ENCODE measurements at regions not wholly inside any gene's neighbourhood (a gene's known extent, or its start where the extent isn't known, plus 50 kb on each side); places are given as distances from the start of the nearest gene placed in this dataset.

DNA sequence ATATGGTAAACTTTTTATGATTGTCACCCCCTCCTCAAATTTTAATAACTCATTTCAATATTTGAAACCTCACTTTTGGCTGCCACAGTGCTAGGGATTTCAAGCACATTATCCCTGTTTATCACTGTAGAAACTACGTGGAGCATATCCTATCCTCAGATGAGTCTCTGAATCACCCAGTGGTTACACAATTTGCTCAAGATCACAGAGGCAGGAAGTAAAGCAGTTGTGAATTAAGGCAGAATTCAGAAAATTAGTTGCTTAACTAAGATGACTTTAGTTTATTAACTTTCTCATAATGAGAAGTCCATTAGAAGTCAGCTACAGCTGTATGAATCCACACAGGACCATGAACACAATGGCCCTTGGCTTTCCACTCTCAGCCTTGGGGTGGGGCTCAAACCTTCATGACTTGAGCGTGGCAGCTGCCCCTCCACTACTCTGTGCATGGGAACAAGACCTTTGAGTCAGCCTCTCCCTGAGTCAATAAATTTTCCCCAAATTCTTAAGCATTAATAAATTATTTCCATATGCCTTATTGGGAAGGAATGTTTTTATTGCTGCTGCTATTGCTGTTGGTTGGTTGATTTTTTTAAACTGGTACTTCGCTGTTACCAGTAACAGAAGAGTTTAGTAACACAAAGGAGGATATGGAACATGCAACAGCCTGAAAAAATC lies 369.0 kb downstream of the CBLN2 start:
- no peak for DNase-seq

DNA sequence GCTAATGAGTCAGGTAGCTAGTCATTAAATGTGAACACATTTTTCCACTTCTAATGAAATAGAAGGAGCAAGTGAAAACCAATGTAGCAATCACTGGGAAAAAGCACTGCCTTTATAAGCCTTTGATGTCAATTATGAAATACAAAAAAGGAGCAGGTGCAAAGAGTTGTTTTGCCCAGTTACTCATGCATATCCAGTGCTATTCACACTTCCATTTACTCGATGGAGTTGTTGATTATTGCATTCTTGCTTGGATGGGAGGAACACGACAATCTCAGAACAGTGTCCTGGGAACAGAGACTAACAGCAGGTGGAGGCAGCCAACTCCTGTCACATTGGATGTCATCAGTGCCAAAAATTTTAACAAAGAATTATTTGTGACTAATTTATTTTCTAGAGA lies 372.5 kb downstream of the CBLN2 start:
- no peak for DNase-seq

DNA sequence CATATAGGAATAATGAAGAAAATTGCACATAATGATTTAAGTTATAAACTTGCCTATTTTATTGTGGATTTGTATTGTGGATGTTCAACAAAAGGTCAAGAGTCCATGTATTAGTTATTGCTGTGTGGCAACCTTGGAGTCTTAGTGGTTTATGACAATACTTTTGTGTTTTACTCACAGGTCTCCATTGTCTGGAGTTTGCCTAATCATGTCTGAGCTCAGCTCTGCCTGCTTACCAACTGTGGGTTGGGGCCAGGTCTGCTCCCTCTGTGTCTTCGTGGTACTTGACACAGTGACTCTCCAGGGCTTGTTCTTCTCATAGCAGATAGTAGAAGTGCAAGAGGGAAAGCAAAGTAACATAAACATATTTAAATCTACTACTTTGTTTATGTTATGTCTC lies 382.5 kb downstream of the CBLN2 start:
- DNase-seq: no peak

DNA sequence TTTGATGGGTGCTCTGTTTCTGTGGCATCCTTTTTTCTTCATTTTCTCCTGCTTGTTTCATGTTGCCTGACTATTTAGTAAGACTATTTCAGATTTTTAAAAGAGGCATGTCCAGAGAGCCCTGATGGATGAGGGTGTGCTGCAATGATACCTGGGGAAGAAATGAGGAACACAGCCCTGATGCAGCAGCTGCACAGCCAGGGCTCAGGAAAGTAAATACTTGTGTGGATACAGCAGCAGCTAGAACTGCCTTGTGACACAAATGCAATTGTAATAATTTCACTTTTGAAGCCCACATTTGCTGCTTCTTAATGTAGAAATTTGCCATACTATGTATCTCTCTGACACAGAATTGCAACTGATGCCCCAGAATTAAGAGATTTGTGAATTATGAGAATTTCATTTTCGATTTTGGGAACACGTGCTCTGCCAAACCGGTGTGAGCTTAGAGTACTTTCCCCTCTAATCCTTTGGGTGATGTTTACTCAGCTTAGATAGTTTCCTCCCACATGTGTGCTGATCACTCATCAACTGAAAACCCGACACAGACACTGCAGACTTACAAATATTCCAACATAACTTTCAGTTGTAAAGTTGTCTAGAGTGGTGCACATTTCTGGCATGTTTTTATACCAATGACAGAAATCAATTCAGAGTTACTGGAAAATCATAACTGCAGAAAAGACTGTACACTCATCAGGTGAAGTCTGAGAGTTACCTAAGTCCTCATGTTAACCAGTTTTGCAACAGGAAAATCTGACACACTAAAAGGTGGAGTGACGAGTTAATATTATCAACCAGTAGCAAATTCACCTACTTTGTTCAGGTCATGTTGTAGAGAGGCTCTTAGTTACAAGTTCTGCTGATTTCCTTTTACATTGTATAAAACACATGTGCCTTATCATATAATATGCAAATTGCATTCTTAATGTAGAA lies 383.4 kb downstream of the CBLN2 start:
- no peak for DNase-seq

DNA sequence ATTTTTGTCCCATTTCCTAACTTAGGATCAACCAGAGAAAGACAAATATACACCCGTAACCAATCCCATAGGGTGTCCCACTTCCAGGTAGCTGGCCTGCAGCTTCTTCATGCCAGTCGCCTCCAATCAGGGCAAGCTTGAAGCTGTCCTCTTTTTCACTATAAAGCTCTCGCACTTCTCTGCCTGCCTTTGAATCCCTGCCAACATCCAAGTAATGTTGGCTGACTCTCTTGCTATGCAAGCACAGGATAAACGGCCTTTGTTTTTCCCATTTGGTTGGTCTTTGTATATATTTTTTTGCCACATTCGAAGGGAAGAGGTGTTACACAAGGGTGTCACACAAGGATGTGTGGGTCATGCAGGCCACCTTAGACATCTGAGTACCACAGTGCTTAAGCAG lies 388.8 kb downstream of the CBLN2 start:
- DNase-seq: no peak

DNA sequence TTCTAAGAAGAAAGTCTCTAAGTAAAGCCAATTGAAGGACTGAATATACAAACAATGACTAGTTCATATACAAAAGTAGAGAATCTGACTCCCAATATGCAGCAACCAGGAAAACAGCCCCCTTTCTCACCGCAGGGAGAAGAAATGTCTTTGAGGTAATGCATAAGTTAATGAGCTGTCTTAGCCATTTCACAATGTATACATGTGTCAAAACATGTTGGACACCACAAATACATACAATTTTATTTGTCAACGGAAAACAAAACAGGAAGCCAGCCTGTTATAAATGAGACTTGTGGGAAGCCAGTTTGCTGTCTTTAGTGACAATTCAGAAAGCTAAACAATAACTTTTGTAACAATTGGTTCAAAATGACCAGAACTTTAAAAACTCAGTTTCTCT lies 389.2 kb downstream of the CBLN2 start:
- no peak for DNase-seq

DNA sequence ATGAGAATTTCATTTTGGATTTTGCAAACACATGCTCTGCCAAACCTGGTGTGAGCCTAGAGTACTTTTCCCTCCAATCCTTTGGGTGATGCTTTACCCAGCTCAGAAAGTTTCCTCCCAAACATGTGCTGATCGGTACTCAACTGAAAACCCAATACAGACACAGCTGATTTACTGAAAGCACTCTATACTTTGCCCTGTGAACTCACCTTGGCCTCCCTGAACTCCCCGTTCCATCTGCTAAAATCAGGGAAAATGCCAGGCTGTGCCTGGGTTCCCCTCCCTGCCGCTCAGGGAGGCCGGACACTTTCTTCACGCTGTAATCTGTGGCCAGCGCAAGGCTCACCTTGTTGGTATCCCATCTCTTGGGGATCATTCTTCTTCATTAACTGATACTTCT lies 391.2 kb downstream of the CBLN2 start:
- no peak for DNase-seq

DNA sequence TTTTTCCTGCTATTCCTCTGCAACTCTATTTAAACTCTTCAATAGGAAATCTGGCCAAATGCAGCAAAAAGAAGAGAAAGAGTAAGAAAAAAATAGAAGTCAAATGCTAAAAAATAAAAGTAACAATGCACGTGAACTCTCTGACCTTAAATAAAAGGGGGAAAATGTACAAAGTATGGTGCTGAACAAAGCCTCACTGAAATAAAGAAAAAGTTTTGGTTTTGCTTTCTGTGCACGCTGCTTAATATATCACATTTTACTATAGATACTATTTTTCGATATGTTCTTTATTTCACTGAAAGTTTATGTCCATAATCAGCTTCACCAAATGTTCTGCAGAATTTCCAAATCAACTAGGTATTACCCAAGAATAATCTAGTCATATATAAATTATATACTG lies 396.3 kb downstream of the CBLN2 start:
- DNase-seq: no peak

DNA sequence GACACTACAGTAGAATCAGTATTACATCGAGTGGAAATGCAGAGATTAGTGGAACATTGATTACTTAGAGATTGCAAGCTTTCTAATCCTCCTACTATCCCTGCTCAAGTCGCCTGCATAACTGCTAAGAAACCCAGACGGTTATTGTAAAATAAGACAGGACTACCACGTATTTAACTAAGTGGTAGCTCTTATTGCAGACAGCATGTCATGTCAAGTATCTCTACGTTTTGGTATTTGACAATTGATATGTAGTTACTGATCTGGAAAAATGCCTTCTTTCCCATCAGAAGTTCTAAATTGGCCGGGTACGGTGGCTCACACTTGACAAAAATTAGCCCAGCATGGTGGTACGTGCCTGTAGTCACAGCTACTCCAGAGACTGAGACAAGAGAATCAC lies 404.1 kb downstream of the CBLN2 start:
- no peak for DNase-seq

DNA sequence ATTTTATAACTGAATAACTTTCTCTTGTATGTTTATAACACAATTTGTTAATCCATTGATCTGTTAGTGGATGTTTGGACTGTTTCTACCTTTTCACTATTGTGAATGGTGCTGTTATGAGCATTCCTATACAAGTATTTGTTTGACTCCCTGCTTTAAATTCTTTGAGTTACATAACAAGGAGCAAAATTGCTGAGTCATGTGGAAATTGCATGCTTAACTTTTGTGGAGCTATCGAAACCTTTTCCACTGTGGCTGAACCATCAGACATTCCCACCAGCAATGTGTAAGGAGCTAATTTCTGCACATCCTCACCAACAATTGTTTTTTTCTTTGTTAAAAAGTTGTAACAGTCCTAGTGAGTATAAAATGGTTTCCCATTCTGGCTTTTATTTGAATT lies 415.5 kb downstream of the CBLN2 start:
- DNase-seq: no peak

DNA sequence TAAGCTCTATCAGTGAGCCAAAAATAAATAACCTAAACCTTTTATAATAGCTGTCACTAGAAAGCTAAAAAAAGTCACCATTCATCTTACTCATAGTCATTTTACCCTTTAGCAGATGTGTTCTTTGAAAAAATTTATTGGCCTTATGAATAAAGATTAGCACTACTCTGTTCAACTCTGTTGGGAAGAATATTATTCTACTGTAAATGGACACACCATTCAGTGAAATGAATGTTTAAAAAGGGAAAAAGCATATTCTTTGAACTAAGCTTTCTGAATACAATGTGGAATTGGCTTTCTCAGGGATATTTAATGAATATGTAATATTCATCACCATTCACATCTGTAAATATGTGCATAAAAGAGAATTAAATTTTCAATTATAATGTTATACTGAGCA lies 422.0 kb downstream of the CBLN2 start:
- DNase-seq: no peak

DNA sequence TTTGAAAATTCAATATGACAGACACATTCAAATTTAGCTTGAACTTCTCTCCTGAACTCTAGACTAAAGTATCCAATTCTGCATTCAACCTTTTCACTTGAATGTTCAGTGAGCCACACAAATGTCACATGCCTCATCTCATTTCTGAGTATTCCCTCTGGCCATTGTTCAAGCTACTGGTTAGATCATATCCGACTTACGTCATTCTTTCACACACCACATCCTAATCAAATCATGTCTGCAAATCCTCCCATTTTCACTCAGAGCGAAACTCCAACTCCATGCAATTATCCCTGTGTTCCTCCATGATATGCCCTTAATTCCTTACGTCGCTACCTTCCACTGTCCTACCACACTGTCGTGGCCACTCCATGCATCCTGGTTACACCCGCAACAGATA lies 425.1 kb downstream of the CBLN2 start:
- no peak for DNase-seq

DNA sequence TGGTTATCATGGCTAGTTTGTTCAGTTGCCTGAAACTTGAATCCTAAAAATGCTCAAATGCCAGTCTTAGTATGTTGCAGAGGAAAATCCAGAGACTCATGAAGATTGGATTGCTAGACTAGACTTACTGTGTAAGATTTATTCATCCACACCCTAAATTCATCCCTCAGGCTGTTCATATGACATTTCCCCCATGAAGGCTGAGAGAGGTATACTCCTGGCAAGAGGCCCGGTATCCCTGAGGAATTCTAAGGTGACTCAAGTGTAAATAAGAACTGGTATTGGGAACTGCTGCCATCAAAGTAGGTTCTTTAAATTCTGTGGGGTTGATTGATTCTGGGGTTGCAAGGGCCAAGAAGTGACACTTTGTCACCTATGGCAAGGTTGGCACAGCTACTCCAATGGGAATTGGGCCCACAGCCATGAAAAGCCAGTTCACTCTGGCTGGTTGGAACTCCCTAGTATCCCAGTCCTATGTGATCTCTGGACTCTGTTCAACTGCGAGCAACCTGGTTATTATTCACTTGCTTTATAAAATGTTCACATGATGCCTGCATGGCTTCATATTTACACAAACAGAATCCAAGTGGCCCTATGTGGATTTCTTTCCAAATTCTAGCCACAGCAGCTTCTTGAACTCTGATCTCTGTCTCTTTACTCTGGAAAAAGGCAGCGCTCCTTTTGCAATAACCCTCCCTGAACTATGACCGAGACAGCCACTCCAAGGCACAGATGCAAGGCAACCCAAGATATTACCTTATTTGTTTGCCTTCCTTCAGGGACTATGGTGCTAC lies 429.1 kb downstream of the CBLN2 start:
- no peak for DNase-seq

DNA sequence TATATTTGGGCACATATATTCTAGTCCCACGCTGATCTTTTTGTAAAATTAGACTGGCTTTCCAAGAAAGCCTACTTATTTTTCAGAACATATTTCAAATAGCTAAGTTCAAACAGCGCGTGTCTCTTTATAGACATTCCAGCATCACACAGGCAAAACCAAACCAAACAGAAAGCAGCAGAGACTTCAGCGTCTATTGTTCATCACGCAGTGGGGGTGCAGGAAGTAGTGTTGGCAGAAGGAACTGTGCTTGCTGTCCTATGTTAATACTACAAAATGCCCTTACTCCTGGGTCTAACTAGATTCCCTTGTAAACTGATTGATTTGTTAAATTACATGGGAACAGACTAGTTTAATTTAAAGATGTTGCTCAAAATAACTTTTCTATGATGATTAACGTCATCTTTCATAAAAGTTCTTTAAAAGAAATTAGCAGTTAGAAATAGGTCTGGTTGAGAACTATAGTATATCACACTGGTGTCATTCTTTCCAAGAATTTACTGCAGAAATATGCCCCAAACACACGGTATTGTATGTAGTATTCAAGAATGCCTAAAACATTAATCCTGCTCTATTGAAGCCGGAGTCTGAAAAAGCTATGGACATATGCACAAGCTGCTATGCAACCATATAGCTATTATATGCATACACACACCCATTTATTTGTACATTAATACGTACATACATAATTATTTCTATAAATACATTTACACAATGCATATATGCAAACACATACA lies 436.3 kb downstream of the CBLN2 start:
- no peak for DNase-seq

DNA sequence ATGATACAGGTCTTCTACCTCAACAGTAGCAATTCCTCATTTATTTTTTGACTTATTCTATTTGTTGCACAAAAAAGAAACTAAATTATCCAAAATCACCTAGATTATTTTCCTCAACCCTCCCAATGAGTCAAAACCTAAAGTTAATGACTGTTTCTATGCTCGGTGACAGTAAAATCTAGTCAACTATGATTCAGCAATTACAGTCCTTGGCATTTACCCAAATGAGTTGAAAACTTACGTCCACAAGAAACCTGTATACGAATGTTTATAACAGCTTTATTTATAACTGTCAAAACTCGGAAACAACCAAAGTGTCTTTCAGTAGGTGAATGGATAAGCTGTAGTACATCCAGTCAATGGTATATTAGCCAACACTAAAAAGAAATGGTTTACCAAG lies 439.3 kb downstream of the CBLN2 start:
- no peak for DNase-seq

DNA sequence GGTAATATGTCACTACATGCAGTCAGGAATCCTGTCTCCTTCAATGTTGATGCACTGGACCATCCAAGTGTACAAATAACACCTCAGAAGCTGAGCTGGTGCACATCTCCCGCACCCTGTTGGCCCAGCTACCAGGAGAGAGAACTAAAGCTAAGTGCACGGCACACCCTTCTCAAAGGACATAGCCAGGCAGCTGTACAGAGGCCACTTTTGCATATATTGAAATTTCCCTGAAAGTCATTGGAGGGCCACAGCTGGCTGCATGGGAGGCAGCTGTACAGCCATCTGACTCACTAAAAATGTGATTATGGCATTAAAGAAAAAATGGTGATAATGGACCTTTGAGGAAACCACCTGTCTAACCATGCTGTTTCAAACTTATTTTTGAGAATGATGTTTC lies 441.7 kb downstream of the CBLN2 start:
- DNase-seq: no peak

DNA sequence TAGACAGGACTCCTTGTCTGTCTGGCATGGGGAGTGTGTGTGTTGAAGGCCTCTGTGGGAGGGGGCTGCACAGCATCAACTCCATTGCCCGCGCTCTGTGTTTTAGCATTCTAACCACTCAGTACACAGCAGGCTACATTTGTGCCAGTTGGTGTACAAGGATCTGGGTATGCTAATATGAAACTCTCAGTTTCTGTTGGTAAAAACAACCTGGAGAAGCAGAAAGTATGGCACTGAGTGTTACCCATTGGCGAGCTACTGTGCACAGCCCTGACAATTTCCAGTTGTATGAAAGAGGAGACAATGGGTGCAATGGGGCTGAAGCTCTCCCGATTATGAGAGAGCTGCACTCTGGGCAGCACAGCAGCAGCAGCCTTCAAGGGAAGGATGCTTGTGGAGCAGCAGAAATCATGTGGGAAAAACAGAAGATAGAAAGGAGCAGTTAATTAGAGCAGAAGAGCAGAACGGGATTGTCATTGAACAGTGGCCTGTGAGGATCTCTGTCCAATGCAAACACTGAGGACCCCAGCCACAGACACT lies 443.6 kb downstream of the CBLN2 start:
- DNase-seq: no peak

DNA sequence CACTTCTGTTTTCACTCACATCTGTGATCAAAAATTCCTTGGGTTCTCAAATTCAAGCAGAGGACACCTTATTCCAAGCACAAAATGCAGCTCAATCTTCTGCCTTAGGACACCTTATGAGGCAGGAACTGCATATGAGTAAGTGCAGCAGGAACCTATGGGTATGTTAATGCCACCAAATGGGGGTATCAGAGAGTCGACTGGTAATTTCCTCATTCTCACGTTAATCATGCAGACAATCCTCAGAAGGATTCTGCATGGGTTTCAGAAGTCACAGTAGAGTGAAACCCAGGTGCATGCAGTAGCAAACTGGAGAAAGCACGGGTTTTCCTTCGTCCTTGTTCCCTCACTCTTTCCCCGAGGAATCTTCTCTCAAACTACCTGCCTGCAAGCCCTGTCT lies 452.8 kb downstream of the CBLN2 start:
- DNase-seq: no peak

DNA sequence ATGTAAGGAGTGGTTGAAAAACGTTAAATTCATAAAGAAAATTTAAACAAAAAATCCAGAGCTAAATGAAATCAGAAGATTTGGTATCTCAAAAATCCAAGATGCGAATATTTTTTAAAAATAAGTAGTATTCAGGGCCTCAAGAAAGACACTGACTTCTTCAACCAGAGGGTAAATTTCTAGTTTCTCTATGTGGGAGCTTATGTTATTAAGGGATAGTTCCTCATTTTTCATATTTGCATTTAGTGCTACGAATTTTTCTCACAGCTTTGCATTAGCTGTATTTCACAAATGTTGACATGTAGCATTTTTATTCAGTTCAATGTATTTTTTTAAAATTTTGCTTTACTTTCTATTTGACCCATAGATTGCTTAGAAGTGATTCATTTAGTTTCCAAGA lies 454.7 kb downstream of the CBLN2 start:
- DNase-seq: no peak

DNA sequence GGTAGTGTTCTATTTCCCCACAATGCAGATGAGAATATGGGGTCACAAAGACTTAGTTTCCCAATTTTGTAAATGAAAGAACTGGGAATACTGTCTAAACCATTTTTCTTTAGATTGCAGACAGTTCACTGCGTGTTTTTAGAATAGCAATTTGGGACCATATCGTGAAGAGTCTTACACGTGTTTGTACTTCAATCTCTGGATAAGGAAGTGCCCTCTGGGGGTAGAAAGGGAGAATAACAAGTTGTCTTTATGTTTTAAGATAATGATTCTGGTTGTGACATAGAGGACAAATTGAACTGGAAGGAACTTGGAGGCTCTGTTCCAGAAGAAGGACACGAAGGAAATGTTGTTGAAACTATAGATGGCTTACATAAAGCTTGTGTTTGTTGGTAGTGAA lies 457.7 kb downstream of the CBLN2 start:
- peak; percentile 10 for DNase-seq

DNA sequence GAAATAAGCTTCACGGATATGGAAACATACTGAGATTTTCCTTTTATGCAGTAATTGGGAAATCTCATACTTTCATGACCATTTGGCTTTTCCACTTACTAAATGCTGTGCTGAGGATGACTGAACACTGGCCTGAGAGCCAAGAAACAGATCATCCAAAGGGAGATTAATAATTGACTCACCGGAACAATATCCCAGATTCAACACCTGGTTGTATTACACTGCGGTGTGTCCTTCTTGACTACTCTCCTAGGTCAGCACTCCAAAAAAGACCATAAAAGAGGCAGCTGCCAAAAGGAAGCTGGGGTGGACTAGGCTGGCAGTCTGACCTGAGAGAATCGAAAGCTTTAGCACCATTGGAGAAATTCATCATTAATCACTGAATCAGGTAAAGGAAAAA lies 469.1 kb downstream of the CBLN2 start:
- no peak for DNase-seq

DNA sequence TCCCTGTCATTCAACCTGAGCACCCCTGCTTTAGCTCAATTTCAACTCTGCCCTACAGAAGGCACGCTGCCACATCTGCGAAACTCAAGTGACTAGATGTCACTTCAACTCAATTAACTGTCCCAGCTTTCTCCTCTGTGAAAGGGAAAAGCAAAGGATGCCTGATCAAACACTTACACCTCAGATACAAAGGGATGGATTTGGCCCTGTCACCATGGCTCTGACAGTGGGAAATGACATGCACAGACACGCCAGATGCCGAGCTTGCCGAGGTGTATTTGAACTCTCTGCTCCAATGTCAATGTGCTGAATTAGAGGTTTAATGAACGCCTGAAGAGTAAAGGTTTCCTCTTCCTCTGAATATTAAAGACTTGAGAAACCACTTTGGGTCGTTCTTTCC lies 481.1 kb downstream of the CBLN2 start:
- no peak for DNase-seq

DNA sequence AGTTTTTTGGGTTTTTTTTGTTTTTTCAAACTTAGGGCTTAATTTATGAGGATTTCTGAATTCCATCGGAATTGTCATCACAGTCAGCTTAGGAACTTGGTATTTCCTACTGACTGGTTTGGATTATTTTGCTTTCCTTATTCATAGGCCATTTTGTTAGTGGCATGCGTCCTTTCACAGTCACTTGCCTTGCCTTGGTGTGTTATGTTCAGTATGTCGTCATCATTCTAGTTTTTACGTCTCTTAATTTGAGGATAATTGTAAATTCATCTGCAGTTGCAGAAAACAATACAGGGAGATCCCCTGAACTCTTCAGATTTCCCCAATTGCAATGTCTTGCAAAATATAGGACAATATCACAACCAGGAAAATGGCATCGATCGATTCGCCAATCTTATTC lies 485.3 kb downstream of the CBLN2 start:
- DNase-seq: no peak

All from activated CD4-positive, alpha-beta T cell treated with anti-CD3 and anti-CD28 coated beads, Interleukin-2, Interleukin-6, amounts not matched to agents 100 ng/mL and 50 ng/mL, durations not matched to agents 16 hours and 8 hours (primary cell).